Adrenal gland (tissue), 9 donors: ENCODE measurements at regions not wholly inside any gene's neighbourhood (a gene's known extent, or its start where the extent isn't known, plus 50 kb on each side); places are given as distances from the start of the nearest gene placed in this dataset.

Experiments
- DNase-seq, 7 donors: peaks; one replicate each; pipeline ENCODE4 v3.0.0-alpha.2; 2019 to 2020
- H3K27ac ChIP-seq, 5 donors: fragments of 200-600 bp; sonication (generic) in 4 of 5; 1 replicate in 3 of 5; 2 replicates in 2 of 5; pipeline versions ENCODE4 v1.5.1 to v1.8.0; 2016 to 2020; ENCODE audit warnings: mild to moderate bottlenecking in 1 of 5
- H3K27me3 ChIP-seq: fragments of 200-600 bp; 2 replicates; pipeline ENCODE4 v1.8.0; 2021
- H3K36me3 ChIP-seq, 2 donors: fragments of 200-600 bp; replicated peaks in 1 of 2; 1 replicate in 1 of 2; 2 replicates in 1 of 2; pipeline versions ENCODE4 v1.5.1 to v1.8.0; 2018 to 2022
- H3K4me1 ChIP-seq, 2 donors: fragments of 200-600 bp; replicated peaks in 1 of 2; 1 replicate in 1 of 2; 2 replicates in 1 of 2; pipeline versions ENCODE4 v1.5.1 to v1.8.0; 2018 to 2021
- H3K4me3 ChIP-seq, 4 donors: fragments of 200-600 bp; sonication (generic) in 3 of 4; one replicate each; pipeline ENCODE4 v1.5.1; 2016 to 2018
- H3K9me3 ChIP-seq, 3 donors: fragments of 200-600 bp; sonication (generic) in 1 of 3; replicated peaks in 1 of 3; 1 replicate in 2 of 3; 2 replicates in 1 of 3; pipeline versions ENCODE4 v1.5.1 to v1.8.0; 2016 to 2021
- CTCF ChIP-seq, 6 experiments: fragments of 450-650 bp in 4 of 6; fragments of 200-600 bp in 2 of 6; sonication (generic) in 1 of 6; IDR thresholded peaks; 1 replicate in 5 of 6; 2 replicates in 1 of 6; pipeline versions ENCODE4 v1.5.1 to v1.8.0; 2016 to 2021; ENCODE audit warnings: antibody characterized with exemption in 6 of 6, mild to moderate bottlenecking in 2 of 6, moderate library complexity in 1 of 6
- POLR2A ChIP-seq, 2 donors: fragments of 450-650 bp; IDR thresholded peaks; one replicate each; pipeline ENCODE4 v1.6.1; 2017; ENCODE audit warnings: antibody characterized with exemption in 2 of 2, mild to moderate bottlenecking in 2 of 2, moderate library complexity in 1 of 2
- WGBS, 4 donors: extraction: QIAGEN DNeasy Blood & Tissue Kit in 2 of 4; methylation state at CpG; one replicate each; pipeline versions ENCODE4 v1.1.5 to v1.1.7; 2013 to 2017; 5-methylcytosine and 5-hydroxymethylcytosine counted together
- intact Hi-C, 2 donors: fragments of 100-400 bp; cut with DNase I; formaldehyde crosslinking; loops; one replicate each; pipeline versions ENCODE4 v1.14.1 to v1.15.0; 2022 to 2023
- donor health status: healthy with polysubstance abuse.
- donor health status: Bipolar disorder and iron deficiency.
- donor health status: DM: yes; HTN: yes; CAD: no.
- donor health status: DM: no; HTN: no; CAD: no.
- donor health status: DM: no; HTN: no; CAD: no.

GRCh38 chrX:54615109-54615508, 85.1 kb downstream of the GNL3L start:
- Histone ChIP-seq H3K4me1 (no peaks in the 10 kb centered on the region), H3K4me3 (no peak overlapping the region), H3K9me3 (no peaks in the 10 kb centered on the region), H3K36me3 (no peaks in the 10 kb centered on the region), H3K27ac (no peak overlapping the region), H3K27me3 (no peaks in the 10 kb centered on the region)
- intact Hi-C loops, result no loop called here
- TF ChIP-seq POLR2A (IDR thresholded peaks at IDR 0.05) (no peak), CTCF (IDR thresholded peaks at IDR 0.05) (no peak)
- no peak for DNase-seq
- WGBS, 4 donors, result 82 to 100% (median 96%) methylated on average over 1 of the region's 1 CpG

DNA sequence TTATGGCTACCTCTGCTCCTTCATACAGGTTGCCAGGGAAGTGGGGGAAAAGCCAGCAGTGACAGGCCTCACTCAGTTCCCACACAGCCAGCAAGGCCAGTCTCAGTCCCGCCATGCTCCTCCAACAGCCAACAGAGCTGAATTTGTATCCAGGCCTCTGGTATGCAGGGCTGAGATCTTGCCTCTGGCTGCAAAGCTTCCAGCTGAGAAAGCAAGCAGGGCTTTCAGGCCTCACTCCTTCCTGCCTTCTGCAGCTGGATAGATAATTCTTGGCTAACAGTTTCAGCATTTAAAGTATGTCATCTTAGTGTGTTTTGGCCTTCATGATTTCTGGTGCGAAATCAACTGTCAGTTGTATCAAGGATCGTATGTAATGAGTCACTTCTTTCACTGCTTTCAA, 103.6 kb downstream of the GNL3L start:
- H3K27ac ChIP-seq, result no peak overlapping the region
- no peak overlapping the region for H3K4me3 ChIP-seq
- TF ChIP-seq CTCF (IDR thresholded peaks at IDR 0.05), result no peak
- no peak for TF ChIP-seq POLR2A (IDR thresholded peaks at IDR 0.05)
- H3K4me1 ChIP-seq, result no peaks in the 10 kb centered on the region
- H3K27me3 ChIP-seq, result no peaks in the 10 kb centered on the region
- intact Hi-C loops, result no loop called here
- 30 to 59% (median 53%) methylated on average over 2 to 3 of the region's 3 CpGs for WGBS, 4 donors
- no peaks in the 10 kb centered on the region for H3K36me3 ChIP-seq
- DNase-seq, result peak in 1 of 7 donors; percentile 9
- no peaks in the 10 kb centered on the region for H3K9me3 ChIP-seq

DNA sequence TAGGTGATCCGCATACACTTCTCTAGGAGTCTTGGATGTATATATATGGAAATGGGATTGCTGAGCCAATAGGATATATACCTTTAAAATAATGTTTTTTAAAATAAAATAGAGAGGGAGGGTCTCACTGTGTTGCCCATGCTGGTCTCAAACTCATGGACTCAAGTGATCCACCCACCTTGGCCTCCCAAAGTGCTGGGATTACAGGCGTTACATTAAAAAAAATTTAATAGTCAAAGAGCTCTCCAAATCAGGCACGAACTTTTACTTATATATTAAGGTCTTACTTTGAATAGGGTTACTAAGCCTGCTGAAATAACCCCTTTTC, 109.0 kb downstream of the GNL3L start:
- no peak for TF ChIP-seq POLR2A (IDR thresholded peaks at IDR 0.05)
- Histone ChIP-seq H3K4me3 (peak overlapping the region in 1 of 4 donors; percentile 51), H3K27ac (peak overlapping the region in 4 of 5 donors; percentile 87 to 93 (median 89)), H3K36me3 (no peaks in the 10 kb centered on the region), H3K9me3 (no peaks in the 10 kb centered on the region), H3K27me3 (no peaks in the 10 kb centered on the region), H3K4me1 (no peaks in the 10 kb centered on the region)
- intact Hi-C loops, result no loop called here
- DNase-seq, result no peak
- 13 to 67% (median 43%) methylated on average over 2 to 3 of the region's 3 CpGs for WGBS, 4 donors

DNA sequence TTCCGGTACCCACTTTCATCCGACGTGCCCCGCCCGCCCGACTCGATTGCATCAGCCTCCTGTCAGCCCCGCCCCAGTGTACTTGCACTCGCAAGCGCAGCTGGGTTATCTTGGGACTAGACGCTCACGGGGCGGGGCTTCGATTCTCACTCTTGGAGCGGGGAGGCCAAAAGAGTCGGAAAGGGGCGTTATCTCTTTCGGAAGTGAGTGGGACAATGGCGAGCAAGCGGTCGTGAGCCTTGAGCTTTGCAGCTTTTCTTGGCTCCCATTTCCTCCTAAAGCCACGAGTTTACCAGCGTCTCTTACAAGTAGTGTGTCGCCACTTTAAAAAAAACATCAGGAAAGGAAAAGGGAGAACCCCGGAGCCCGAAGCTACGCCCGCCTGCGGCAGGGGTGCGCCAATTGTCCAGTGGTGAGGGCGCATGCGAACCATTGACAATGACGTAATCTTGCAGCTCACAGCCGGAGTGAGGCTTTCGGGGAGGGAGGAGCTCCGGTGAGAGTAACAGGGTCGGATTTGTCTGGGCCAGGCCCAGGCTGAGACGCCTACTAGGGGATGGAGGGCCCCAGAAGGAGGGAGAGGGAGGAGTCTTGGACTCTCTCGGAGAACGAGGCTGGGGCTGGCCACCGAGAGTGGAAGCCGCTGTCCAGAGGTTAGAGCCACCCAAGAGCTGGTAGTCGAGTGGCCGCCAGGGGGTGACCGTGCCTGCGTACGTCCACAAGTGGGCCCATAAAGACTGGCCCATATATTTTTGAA, 109.5 kb downstream of the GNL3L start:
- Histone ChIP-seq H3K9me3 (no peaks in the 10 kb centered on the region), H3K36me3 (no peaks in the 10 kb centered on the region), H3K4me1 (no peaks in the 10 kb centered on the region), H3K27ac (peak overlapping the region; percentile 77 to 93 (median 89)), H3K27me3 (no peaks in the 10 kb centered on the region), H3K4me3 (peak overlapping the region in 2 of 4 donors; percentile 13 to 51)
- 1 to 50% (median 14%) methylated on average over 21 to 47 of the region's 47 CpGs for WGBS, 4 donors
- intact Hi-C loops, result loop anchor here in 1 of 2 donors (10.0 kb wide), 1 partner anchor 165 kb away; the partner anchor contains the start of gene MAGED2
- TF ChIP-seq CTCF (IDR thresholded peaks at IDR 0.05) (peak; percentile 53 to 75 (median 68)), POLR2A (IDR thresholded peaks at IDR 0.05) (peak; percentile 11 to 74)
- peak; percentile 89 to 97 (median 97) for DNase-seq
